Stimulated activated CD4-positive, alpha-beta T cell treated with anti-CD3 and anti-CD28 coated beads, Interleukin-2, amount 100 ng/mL, for 48 hours (primary cell): ENCODE measurements at regions not wholly inside any gene's neighbourhood (a gene's known extent, or its start where the extent isn't known, plus 50 kb on each side); places are given as distances from the start of the nearest gene placed in this dataset.
"Not testable (repeated sequence)": the region's sequence is repeated elsewhere in the genome, so short reads cannot be mapped to it uniquely, and the experiment has no call there.

Source experiments
- DNase-seq, 2 donors: peaks; one replicate each; pipeline ENCODE4 v3.0.0-alpha.2; 2020

- DNase-seq: no peak
Observed at GRCh38 chr10:118463740-118464139, 121.6 kb upstream of the FAM204A start.

GRCh38 chr10:118462401-118462800 lies 120.3 kb upstream of the FAM204A start:
- DNase-seq: no peak

DNA sequence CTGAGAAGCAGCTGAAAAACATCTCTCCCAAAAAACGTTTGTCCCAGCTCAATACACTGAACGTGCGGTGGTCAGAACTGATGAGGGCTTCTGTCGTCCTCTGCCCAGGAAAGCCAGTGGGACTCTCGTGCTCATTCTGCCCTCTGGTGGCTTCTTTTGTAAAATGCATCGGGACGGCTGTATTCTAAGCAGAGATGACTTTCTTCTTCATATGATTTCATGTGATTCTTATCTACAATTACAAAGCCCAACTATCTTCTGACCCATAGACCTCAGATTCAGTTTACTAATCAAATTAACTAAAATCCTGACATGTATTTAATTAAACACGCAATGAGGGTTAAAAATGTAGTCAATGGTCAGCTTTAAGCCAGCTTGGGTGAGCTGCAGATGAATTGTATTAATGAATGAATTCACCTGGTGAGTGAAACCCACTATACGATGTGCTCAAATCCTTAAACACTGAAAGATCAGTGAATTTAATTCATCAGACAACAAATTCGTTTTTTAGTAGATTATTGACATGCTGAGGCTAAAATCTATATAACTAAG lies 117.6 kb upstream of the FAM204A start:
- DNase-seq: peak; percentile 36 to 48

GRCh38 chr10:118458957-118459641 lies 117.0 kb upstream of the FAM204A start:
- no peak for DNase-seq

DNA sequence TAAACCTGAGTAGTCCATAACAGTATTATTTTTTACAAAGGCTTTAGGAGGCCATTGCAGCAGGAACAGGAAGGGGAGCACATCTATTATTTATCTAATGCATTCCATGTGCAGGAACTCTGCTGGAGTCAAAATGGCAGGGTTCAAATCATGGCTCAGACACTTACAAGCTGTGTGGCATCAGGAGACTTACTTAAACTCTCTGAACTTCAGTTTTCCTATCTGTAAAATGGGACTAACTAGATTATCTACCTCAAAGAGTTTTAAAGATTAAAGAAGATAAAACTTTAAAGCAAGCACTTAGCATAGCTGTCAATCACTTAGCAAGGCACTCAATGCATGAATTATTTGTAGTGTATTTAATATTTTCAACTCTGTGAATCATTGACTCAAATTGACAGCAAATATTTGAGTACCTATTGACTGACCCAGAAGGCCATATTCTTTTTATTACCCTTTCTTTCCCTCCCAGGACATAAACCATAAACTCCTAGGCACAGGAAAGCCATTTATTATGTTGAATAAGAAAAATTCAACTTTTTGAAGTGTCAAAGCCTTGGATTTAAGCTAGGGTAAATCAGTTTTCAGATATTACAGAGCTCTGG lies 115.8 kb upstream of the FAM204A start:
- DNase-seq: no peak

DNA sequence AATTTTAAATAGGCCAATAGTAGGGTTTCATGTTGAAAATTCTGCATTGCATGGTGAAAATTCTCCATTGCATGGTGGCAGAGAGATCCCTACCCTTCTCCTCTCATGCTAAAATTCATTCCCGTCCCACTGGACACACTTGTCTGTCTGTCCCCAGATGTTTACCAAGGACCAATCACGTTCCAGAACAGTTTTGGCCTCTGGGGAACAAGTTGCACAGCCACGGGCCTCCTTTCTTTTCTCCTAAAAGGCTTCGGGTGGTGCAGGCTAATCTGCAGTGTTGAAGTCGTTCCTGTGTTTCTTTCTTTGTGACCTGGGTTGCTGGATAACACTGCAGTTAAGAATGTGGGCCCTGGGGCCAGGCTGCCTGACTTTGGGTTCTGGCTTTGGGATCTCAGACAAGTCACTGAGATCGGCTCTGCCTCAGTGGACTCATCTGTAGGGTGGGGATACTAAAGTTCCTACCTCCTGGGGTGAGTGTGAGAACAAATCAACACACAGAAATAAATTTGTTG lies 113.1 kb upstream of the FAM204A start:
- no peak for DNase-seq

GRCh38 chr10:118454211-118454610 lies 112.1 kb upstream of the FAM204A start:
- no peak for DNase-seq

- no peak for DNase-seq
Observed at GRCh38 chr10:118452098-118452497, 110.0 kb upstream of the FAM204A start.

GRCh38 chr10:118449521-118449920 lies 107.4 kb upstream of the FAM204A start:
- no peak for DNase-seq

GRCh38 chr10:118448744-118449143 lies 106.6 kb upstream of the FAM204A start:
- no peak for DNase-seq

DNA sequence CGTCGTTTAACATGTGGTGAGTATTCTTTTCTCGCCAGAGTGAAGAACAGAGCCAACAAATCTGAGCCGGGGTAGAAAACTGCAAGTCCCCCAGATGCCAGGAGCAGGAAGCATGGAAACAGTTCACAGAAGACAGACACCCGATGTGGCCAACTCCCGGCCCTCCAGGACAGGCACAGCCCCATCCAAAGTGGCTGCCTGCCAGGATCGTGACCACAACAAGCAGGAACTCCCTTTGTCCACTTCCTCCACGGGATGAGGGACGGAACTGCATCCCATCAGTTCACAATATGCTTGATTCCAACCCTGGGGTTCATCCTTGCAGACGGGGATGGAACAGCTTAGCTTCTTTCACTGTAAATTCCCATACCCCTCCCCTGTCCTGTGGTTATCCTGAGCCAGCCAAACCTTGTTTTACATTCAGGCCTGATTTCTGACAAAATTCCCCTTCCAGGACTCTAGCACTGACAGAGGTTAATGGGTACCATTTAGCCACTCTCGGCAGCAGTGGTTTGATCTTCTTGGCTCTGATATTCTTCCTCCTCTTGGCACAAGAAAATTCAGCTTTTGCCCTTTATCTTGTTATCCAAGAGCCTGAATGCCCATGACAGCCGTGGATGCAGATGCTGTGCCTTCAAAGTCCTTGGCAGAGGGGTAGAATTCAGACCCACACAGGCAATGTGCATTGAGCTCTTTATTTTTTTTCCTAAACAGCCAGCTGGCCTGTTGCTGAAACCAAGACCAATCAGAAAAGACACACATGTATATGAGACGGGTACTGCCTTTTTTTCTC lies 105.5 kb upstream of the FAM204A start:
- no peak for DNase-seq

DNA sequence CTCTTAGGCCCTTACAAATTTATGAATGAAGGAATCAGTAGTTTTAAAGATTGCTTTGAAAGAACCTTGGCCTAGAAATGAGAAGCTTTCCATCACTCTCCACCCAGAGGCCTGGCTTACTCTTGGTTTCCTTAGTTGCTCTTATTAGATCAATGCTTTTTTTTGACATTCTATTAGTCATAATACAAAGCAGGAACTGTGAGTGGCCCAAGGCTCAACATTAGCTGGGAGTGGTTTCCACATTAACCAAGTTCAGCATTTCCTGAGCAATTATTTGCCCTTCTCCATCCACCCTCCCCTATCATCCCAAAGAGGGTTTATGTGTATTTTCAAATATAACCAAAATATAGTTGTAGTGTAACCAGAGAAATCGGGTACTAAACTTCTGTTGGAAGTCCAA lies 103.4 kb upstream of the FAM204A start:
- no peak for DNase-seq

GRCh38 chr10:118444069-118444468 lies 101.9 kb upstream of the FAM204A start:
- DNase-seq: no peak

- no peak for DNase-seq
Observed at GRCh38 chr10:118442032-118442431, 99.9 kb upstream of the FAM204A start.

- no peak for DNase-seq
Observed at GRCh38 chr10:118439824-118440223, 97.7 kb upstream of the FAM204A start.

GRCh38 chr10:118436742-118437141 lies 94.6 kb upstream of the FAM204A start:
- DNase-seq: no peak

DNA sequence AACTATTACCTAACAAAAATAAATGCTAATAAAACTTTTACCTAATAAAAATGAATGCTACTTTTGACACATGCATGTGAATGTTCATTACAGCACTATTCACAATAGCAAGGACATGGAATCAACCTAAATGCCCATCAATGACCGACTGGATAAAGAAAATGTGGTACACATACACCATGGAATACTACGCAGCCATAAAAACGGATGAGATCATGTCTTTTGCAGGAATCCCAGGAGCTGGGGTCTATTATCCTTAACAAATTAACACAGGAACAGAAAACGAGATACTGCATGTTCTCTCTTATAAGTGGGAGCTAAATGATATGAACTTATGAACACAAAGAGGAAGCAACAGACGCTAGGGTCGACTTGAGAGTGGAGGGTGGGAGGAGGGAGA lies 88.1 kb upstream of the FAM204A start:
- DNase-seq: no peak

DNA sequence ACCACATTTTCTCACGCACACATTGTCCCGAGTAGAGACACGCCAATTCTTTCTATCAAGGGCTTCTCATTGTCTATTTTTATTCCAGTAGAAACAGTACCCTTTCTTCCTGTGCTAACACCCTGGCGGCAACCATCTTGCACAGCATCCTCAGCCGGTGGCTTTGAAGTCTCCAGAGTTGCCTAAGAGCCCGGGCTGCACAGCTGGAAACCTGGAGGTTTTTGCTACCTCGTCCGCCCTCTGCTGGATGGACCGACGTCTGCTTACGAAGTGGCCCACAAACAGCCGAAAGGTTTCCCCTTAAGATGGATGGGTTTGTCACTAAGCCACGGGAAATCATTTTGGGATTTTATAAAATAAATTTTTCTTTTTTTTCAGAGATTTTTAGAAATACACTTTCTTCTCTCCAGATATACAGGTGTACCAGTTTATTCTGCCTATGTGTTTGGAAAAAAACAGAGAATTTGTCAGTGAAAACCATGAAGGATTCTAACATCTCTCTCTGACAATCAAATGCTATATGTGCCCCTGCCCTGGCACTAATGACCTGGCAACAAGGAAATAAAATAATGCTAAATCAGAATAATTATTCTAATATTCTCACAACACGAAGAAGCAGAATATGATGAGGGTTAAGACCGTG lies 81.8 kb upstream of the FAM204A start:
- peak; percentile 53 to 57 for DNase-seq

DNA sequence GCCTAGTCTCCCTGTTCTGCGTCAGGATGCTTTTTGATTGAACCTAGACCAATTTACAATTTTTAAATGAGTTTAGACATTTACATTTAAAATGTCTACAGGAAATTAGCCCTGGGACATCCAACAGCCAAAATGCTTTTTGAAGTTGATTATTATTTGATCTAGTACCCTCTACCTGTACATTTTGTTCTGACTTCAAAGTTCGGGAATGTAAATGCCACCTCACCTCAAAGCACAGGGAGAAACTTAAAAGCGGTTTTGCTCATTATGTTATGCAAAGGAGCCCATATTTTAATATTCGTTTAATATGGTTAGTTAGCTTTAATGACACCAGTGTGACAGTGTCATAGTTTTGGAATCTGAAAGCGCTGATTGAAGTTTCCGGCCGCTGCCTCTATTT lies 80.1 kb upstream of the FAM204A start:
- DNase-seq: no peak

DNA sequence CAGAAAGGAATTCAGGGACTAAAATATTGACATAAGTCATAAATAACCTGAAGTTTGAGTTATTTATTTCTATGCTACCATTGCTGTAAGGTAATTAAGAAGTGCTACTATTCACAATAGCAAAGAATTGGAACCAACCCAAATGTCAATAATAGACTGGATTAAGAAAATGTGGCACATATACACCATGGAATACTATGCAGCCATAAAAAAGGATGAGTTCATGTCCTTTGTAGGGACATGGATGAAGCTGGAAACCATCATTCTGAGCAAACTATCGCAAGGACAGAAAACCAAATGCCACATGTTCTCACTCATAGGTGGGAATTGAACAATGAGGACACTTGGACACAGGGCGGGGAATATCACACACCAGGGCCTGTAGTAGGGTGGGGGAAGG lies 77.9 kb upstream of the FAM204A start:
- not testable (repeated sequence) for DNase-seq

- DNase-seq: no peak
Observed at GRCh38 chr10:118412932-118413331, 70.8 kb upstream of the FAM204A start.

DNA sequence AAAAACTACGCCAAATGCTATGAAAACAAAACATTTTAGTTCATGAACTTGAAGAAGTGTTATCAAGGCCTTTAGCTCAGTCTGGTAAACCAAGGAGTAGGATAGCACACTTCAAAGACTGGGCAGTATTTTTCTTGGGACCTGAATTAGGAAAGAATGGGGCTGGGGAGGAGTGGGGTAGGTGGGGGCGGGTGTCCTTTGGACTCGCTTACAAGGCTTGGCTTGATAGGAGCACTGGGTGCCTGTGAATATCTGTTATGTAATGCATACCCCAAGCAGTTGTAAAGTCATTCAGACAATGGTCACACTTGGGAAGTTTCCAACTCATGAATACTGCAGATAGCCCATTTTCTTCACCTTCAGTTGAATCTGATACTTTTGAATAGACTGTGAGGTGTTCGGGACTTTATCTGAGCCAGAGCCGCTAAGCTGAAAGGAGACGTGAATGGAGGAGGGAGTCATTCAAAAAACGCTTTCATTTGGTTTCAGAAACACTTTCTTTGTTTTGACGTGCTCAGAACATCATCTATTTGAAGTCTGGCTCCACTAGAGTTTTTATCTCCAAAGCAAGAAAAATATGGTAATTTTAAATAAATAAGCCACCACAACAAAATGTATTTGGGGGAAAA lies 70.1 kb upstream of the FAM204A start:
- DNase-seq: no peak

DNA sequence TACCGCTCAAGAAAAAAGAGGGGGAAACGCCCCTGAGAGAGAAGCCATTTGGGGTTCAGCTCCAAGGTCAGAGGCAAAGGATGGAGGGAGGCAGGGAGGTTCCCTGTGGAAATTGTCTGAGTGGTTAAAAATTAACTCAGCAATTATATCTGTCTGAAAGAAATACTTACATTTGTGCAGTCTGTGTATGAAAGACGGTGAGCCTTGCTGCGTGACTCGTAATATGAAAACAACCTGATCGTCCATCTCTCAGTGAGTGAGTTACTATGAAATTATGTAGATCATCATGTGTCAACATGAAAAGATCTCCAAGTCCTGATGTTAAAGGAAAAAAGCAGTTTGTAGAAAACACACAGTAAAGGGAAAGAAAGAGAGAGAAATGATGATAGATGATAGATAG lies 67.2 kb upstream of the FAM204A start:
- DNase-seq: no peak
